ENCODE measurements at regions not wholly inside any gene's neighbourhood (a gene's known extent, or its start where the extent isn't known, plus 50 kb on each side); places are given as distances from the start of the nearest gene placed in this dataset.

GRCh38 chr1:228911225-228912210 lies 176.2 kb downstream of the RHOU start:
- ATAC-seq (no peak), DNase-seq (ENCODE audit: low read depth, low spot score) (no peak)
- intact Hi-C loops (cut with micrococcal nuclease; ENCODE audit: unreplicated experiment): no loop called here
- BruUV-seq (replicated peaks): no TSS peak
- in situ Hi-C loops (cut with HindIII; ENCODE audit: low pct_unique_long_range_greater_than_20kb, low sequenced_read_pairs): no loop called here
- ChIA-PET POLR2A (no interaction called here), CTCF (no interaction called here)
- no peaks in the 10 kb centered on the region for H3K4me1 ChIP-seq (ENCODE audit: control insufficient read depth, insufficient read depth, low read length)
- no peaks in the 10 kb centered on the region for H3K9me3 ChIP-seq (ENCODE audit: control insufficient read depth, insufficient read depth, low read depth, low read length)
- no peak for TF ChIP-seq SIN3A (IDR thresholded peaks at IDR 0.05; ENCODE audit: borderline replicate concordance, insufficient read depth, low read depth, low read length)
- no peak for TF ChIP-seq TCF7L2 (IDR thresholded peaks at IDR 0.05; ENCODE audit: low read depth, low read length)
- no peak for TF ChIP-seq CTCF (IDR thresholded peaks at IDR 0.05)
- TF ChIP-seq POLR2AphosphoS5 (IDR thresholded peaks at IDR 0.05; ENCODE audit: low read depth, low read length): no peak
- no peak overlapping the region for H3K27ac ChIP-seq (ENCODE audit: low read length)
- H3K4me3 ChIP-seq (ENCODE audit: low read depth in 2 of 2, low read length in 2 of 2): no peak overlapping the region
- H3K36me3 ChIP-seq (ENCODE audit: control insufficient read depth, insufficient read depth, low read length): no peaks in the 10 kb centered on the region
- H3K27me3 ChIP-seq (ENCODE audit: control insufficient read depth, insufficient read depth, low read length): no peaks in the 10 kb centered on the region

GRCh38 chr1:228913626-228914414 lies 178.5 kb downstream of the RHOU start:
- DNase-seq (ENCODE audit: low read depth, low spot score) (no peak), ATAC-seq (no peak)
- H3K36me3 ChIP-seq (ENCODE audit: control insufficient read depth, insufficient read depth, low read length): no peaks in the 10 kb centered on the region
- intact Hi-C loops (cut with micrococcal nuclease; ENCODE audit: unreplicated experiment) (no loop called here), in situ Hi-C loops (cut with HindIII; ENCODE audit: low pct_unique_long_range_greater_than_20kb, low sequenced_read_pairs) (no loop called here)
- no peak overlapping the region for H3K27ac ChIP-seq (ENCODE audit: low read length)
- no peaks in the 10 kb centered on the region for H3K4me1 ChIP-seq (ENCODE audit: control insufficient read depth, insufficient read depth, low read length)
- H3K4me3 ChIP-seq (ENCODE audit: low read depth in 2 of 2, low read length in 2 of 2): no peak overlapping the region
- BruUV-seq (replicated peaks): no TSS peak
- TF ChIP-seq CTCF (IDR thresholded peaks at IDR 0.05) (no peak), REST (IDR thresholded peaks at IDR 0.05; ENCODE audit: insufficient read depth in 1 of 2, low read depth in 2 of 2, low read length in 1 of 2) (no peak), POLR2AphosphoS5 (IDR thresholded peaks at IDR 0.05; ENCODE audit: low read depth, low read length) (no peak), SIN3A (IDR thresholded peaks at IDR 0.05; ENCODE audit: borderline replicate concordance, insufficient read depth, low read depth, low read length) (no peak), TCF7L2 (IDR thresholded peaks at IDR 0.05; ENCODE audit: low read depth, low read length) (no peak)
- H3K27me3 ChIP-seq (ENCODE audit: control insufficient read depth, insufficient read depth, low read length): no peaks in the 10 kb centered on the region
- no peaks in the 10 kb centered on the region for H3K9me3 ChIP-seq (ENCODE audit: control insufficient read depth, insufficient read depth, low read depth, low read length)
- CTCF ChIA-PET: no interaction called here
- POLR2A ChIA-PET: interaction anchor here (0.6 kb wide), 1 partner anchor 1633 kb away, joined by 5 read pairs; no protein-coding TSS in a partner anchor

Data from Panc1 (cell line).